ENCODE measurements at regions not wholly inside any gene's neighbourhood (a gene's known extent, or its start where the extent isn't known, plus 50 kb on each side); places are given as distances from the start of the nearest gene placed in this dataset.

GRCh38 chr11:80457823-80458222 is 1017.0 kb upstream of the TENM4 start:
- no peaks in the 10 kb centered on the region for H3K27me3 ChIP-seq (ENCODE audit: control insufficient read depth, insufficient read depth, low read length)
- CTCF ChIA-PET, result no interaction called here
- no peak overlapping the region for H3K27ac ChIP-seq (ENCODE audit: low read length)
- no peaks in the 10 kb centered on the region; the same call in 1 of the 2 replicates for H3K9me3 ChIP-seq (ENCODE audit: control insufficient read depth, insufficient read depth, low read depth, low read length)
- TF ChIP-seq POLR2AphosphoS5 (IDR thresholded peaks at IDR 0.05; ENCODE audit: low read depth, low read length), result no peak
- TF ChIP-seq CTCF (IDR thresholded peaks at IDR 0.05), result no peak
- TF ChIP-seq SIN3A (IDR thresholded peaks at IDR 0.05; ENCODE audit: borderline replicate concordance, insufficient read depth, low read depth, low read length), result no peak
- no peak overlapping the region for H3K4me3 ChIP-seq (ENCODE audit: low read depth in 2 of 2, low read length in 2 of 2)
- intact Hi-C loops (cut with micrococcal nuclease; ENCODE audit: unreplicated experiment) (no loop called here), in situ Hi-C loops (cut with HindIII; ENCODE audit: low pct_unique_long_range_greater_than_20kb, low sequenced_read_pairs) (no loop called here)
- no peaks in the 10 kb centered on the region for H3K36me3 ChIP-seq (ENCODE audit: control insufficient read depth, insufficient read depth, low read length)
- H3K4me1 ChIP-seq (ENCODE audit: control insufficient read depth, insufficient read depth, low read length), result no peaks in the 10 kb centered on the region
- ATAC-seq, result no peak
- no peak for DNase-seq (ENCODE audit: low read depth, low spot score)
- POLR2A ChIA-PET, result no interaction called here
- BruUV-seq (replicated peaks), result no TSS peak

GRCh38 chr11:80455818-80456217 is 1015.0 kb upstream of the TENM4 start:
- ChIA-PET POLR2A (no interaction called here), CTCF (no interaction called here)
- H3K36me3 ChIP-seq (ENCODE audit: control insufficient read depth, insufficient read depth, low read length), result no peaks in the 10 kb centered on the region
- no peaks in the 10 kb centered on the region for H3K9me3 ChIP-seq (ENCODE audit: control insufficient read depth, insufficient read depth, low read depth, low read length)
- TF ChIP-seq CTCF (IDR thresholded peaks at IDR 0.05) (no peak), POLR2AphosphoS5 (IDR thresholded peaks at IDR 0.05; ENCODE audit: low read depth, low read length) (no peak), REST (IDR thresholded peaks at IDR 0.05; ENCODE audit: insufficient read depth in 1 of 2, low read depth in 2 of 2, low read length in 1 of 2) (no peak), TCF7L2 (IDR thresholded peaks at IDR 0.05; ENCODE audit: low read depth, low read length) (no peak), SIN3A (IDR thresholded peaks at IDR 0.05; ENCODE audit: borderline replicate concordance, insufficient read depth, low read depth, low read length) (no peak)
- no peaks in the 10 kb centered on the region for H3K4me1 ChIP-seq (ENCODE audit: control insufficient read depth, insufficient read depth, low read length)
- intact Hi-C loops (cut with micrococcal nuclease; ENCODE audit: unreplicated experiment), result no loop called here
- DNase-seq (ENCODE audit: low read depth, low spot score) (no peak), ATAC-seq (no peak)
- H3K27ac ChIP-seq (ENCODE audit: low read length), result no peak overlapping the region
- H3K27me3 ChIP-seq (ENCODE audit: control insufficient read depth, insufficient read depth, low read length), result no peaks in the 10 kb centered on the region
- in situ Hi-C loops (cut with HindIII; ENCODE audit: low pct_unique_long_range_greater_than_20kb, low sequenced_read_pairs), result no loop called here
- no TSS peak for BruUV-seq (replicated peaks)
- no peak overlapping the region for H3K4me3 ChIP-seq (ENCODE audit: low read depth in 2 of 2, low read length in 2 of 2)

All from Panc1 (cell line).